Stimulated activated CD8-positive, alpha-beta memory T cell treated with anti-CD3 and anti-CD28 coated beads, Interleukin-2, amount 100 ng/mL, for 48 hours (primary cell): ENCODE measurements at regions not wholly inside any gene's neighbourhood (a gene's known extent, or its start where the extent isn't known, plus 50 kb on each side); places are given as distances from the start of the nearest gene placed in this dataset.
"Not testable (repeated sequence)": the region's sequence is repeated elsewhere in the genome, so short reads cannot be mapped to it uniquely, and the experiment has no call there.

Experiments used
- DNase-seq, 2 donors: peaks; one replicate each; pipeline ENCODE4 v3.0.0-alpha.2; 2020; ENCODE audit warnings: low read depth in 2 of 2

- DNase-seq = not testable (repeated sequence)
Measured at GRCh38 chr16:31975826-31976419, 102.3 kb downstream of the ZNF267 start.

- not testable (repeated sequence) for DNase-seq
Measured at GRCh38 chr16:31978463-31978862, 104.9 kb downstream of the ZNF267 start.

GRCh38 chr16:31981739-31982138 lies 108.1 kb downstream of the ZNF267 start:
- not testable (repeated sequence) for DNase-seq

- DNase-seq = not testable (repeated sequence)
Measured at GRCh38 chr16:31982986-31983385, 109.4 kb downstream of the ZNF267 start.

- DNase-seq = not testable (repeated sequence)
Measured at GRCh38 chr16:31983666-31984065, 110.1 kb downstream of the ZNF267 start.

GRCh38 chr16:31986895-31987294 lies 113.3 kb downstream of the ZNF267 start:
- not testable (repeated sequence) for DNase-seq

- DNase-seq = peak in 1 of 2 donors; percentile 32
Measured at GRCh38 chr16:31988595-31989581, 115.3 kb downstream of the ZNF267 start.

GRCh38 chr16:31990261-31990660 lies 116.7 kb downstream of the ZNF267 start:
- DNase-seq = not testable (repeated sequence)

- DNase-seq = not testable (repeated sequence)
Measured at GRCh38 chr16:31990980-31991379, 117.4 kb downstream of the ZNF267 start.

GRCh38 chr16:31996325-31996724 lies 122.7 kb downstream of the ZNF267 start:
- DNase-seq = peak; percentile 23 to 32

- not testable (repeated sequence) for DNase-seq
Measured at GRCh38 chr16:32002496-32002895, 128.9 kb downstream of the ZNF267 start.

- DNase-seq = not testable (repeated sequence)
Measured at GRCh38 chr16:32003819-32004218, 130.2 kb downstream of the ZNF267 start.

GRCh38 chr16:32038783-32039496 lies 165.3 kb downstream of the ZNF267 start:
- peak in 1 of 2 donors; percentile 5 for DNase-seq

- not testable (repeated sequence) for DNase-seq
Measured at GRCh38 chr16:32039919-32040318, 166.3 kb downstream of the ZNF267 start.

GRCh38 chr16:32066016-32066651 lies 187.0 kb upstream of the TP53TG3D start:
- DNase-seq = peak in 1 of 2 donors; percentile 6

- DNase-seq = not testable (repeated sequence)
Measured at GRCh38 chr16:32071586-32071985, 181.5 kb upstream of the TP53TG3D start.

- not testable (repeated sequence) for DNase-seq
Measured at GRCh38 chr16:32083891-32084290, 169.2 kb upstream of the TP53TG3D start.

- not testable (repeated sequence) for DNase-seq
Measured at GRCh38 chr16:32084656-32085401, 168.3 kb upstream of the TP53TG3D start.

GRCh38 chr16:32085438-32086141 lies 167.5 kb upstream of the TP53TG3D start:
- peak; percentile 30 to 49 for DNase-seq

GRCh38 chr16:32115562-32115961 lies 137.5 kb upstream of the TP53TG3D start:
- DNase-seq = not testable (repeated sequence)
